ENCODE measurements at regions not wholly inside any gene's neighbourhood (a gene's known extent, or its start where the extent isn't known, plus 50 kb on each side); places are given as distances from the start of the nearest gene placed in this dataset.

DNA sequence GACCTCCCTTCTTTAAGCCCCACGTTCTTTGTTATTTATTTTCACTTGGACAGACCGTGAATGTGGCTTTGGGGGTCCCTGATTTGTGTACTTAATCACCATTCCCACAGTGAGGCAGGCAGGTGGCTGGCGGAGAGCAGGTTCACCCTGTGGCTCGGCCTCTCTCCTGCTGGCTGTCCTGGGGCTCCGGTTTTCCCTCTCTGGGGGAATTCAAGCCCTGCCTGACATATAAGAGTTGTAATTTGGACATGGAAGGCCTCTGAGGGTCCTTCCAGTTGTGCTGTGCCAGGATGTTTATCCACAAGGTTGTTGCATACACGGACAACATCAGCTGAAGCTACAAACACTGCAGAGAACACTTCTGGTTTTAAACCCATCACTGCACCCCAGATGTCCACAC is 824.5 kb downstream of the TBC1D22A start:
- TF ChIP-seq, protein P1, sequence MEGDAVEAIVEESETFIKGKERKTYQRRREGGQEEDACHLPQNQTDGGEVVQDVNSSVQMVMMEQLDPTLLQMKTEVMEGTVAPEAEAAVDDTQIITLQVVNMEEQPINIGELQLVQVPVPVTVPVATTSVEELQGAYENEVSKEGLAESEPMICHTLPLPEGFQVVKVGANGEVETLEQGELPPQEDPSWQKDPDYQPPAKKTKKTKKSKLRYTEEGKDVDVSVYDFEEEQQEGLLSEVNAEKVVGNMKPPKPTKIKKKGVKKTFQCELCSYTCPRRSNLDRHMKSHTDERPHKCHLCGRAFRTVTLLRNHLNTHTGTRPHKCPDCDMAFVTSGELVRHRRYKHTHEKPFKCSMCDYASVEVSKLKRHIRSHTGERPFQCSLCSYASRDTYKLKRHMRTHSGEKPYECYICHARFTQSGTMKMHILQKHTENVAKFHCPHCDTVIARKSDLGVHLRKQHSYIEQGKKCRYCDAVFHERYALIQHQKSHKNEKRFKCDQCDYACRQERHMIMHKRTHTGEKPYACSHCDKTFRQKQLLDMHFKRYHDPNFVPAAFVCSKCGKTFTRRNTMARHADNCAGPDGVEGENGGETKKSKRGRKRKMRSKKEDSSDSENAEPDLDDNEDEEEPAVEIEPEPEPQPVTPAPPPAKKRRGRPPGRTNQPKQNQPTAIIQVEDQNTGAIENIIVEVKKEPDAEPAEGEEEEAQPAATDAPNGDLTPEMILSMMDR (conservative IDR thresholded peaks at IDR 0.05; ENCODE audit: low read depth, low read length) = no peak
- TF ChIP-seq RAD21 (IDR thresholded peaks at IDR 0.05; ENCODE audit: low read length) (no peak), POLR2A (IDR thresholded peaks at IDR 0.05; ENCODE audit: low read depth, low read length) (no peak), FOS (IDR thresholded peaks at IDR 0.05; ENCODE audit: low read depth, low read length) (no peak), CHD1 (IDR thresholded peaks at IDR 0.05; ENCODE audit: low read depth, low read length) (no peak), MAFK (IDR thresholded peaks at IDR 0.05; ENCODE audit: low read depth, low read length) (no peak), MXI1 (IDR thresholded peaks at IDR 0.05; ENCODE audit: borderline replicate concordance, low read depth, low read length) (no peak), SMC3 (IDR thresholded peaks at IDR 0.05; ENCODE audit: low read depth, low read length) (no peak), BHLHE40 (IDR thresholded peaks at IDR 0.05; ENCODE audit: low read depth, low read length) (no peak), RFX5 (IDR thresholded peaks at IDR 0.05; ENCODE audit: low read depth, low read length) (no peak), RCOR1 (IDR thresholded peaks at IDR 0.05; ENCODE audit: insufficient replicate concordance, low read length) (no peak), CEBPB (IDR thresholded peaks at IDR 0.05; ENCODE audit: low read depth, low read length) (no peak)
- TF ChIP-seq, protein P2, sequence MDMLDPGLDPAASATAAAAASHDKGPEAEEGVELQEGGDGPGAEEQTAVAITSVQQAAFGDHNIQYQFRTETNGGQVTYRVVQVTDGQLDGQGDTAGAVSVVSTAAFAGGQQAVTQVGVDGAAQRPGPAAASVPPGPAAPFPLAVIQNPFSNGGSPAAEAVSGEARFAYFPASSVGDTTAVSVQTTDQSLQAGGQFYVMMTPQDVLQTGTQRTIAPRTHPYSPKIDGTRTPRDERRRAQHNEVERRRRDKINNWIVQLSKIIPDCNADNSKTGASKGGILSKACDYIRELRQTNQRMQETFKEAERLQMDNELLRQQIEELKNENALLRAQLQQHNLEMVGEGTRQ (IDR thresholded peaks at IDR 0.05; ENCODE audit: low read depth, low read length) = no peak
- TF ChIP-seq, protein P3, sequence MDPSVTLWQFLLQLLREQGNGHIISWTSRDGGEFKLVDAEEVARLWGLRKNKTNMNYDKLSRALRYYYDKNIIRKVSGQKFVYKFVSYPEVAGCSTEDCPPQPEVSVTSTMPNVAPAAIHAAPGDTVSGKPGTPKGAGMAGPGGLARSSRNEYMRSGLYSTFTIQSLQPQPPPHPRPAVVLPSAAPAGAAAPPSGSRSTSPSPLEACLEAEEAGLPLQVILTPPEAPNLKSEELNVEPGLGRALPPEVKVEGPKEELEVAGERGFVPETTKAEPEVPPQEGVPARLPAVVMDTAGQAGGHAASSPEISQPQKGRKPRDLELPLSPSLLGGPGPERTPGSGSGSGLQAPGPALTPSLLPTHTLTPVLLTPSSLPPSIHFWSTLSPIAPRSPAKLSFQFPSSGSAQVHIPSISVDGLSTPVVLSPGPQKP (IDR thresholded peaks at IDR 0.05; ENCODE audit: borderline replicate concordance, low read depth, low read length) = no peak

Data from IMR-90 (cell line).